ENCODE measurements at regions not wholly inside any gene's neighbourhood (a gene's known extent, or its start where the extent isn't known, plus 50 kb on each side); places are given as distances from the start of the nearest gene placed in this dataset.

DNA sequence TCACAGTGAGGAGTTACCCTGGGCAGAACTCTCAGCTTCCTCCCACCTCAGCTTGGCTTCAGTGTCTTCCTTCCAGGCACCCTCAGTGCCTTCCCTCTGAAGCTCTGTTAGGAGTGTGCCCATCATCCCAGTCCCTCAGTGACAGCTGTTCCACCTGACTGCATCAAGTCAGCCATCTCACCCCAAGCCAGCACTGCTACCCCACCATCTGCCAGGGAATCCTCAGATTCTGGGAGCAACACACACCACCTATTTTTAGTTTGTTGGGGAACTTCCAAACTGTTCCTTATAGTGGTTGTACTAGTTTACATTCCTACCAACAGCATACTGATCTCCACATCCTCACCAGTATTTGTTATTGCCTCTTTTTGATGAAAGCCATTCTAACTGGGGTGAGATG is 182.9 kb downstream of the RELL1 start:
- H3K4me2 ChIP-seq (ENCODE audit: insufficient read depth in 1 of 2, low read depth in 2 of 2, low read length in 2 of 2): no peak overlapping the region
- no peak overlapping the region for H2BK20ac ChIP-seq (ENCODE audit: low read length)
- CTCF ChIA-PET (ENCODE audit: partially characterized antibody): interaction anchor here (1.5 kb wide), 1 partner anchor 50 kb away, joined by 5 read pairs; a partner anchor contains a TSS
- no peak overlapping the region for H2BK15ac ChIP-seq (ENCODE audit: low read length)
- H2BK120ac ChIP-seq (replicated peaks; ENCODE audit: low read depth, low read length): no peak overlapping the region
- H3K79me1 ChIP-seq (ENCODE audit: low read depth, low read length): no peaks in the 10 kb centered on the region
- H2AFZ ChIP-seq (ENCODE audit: low read length): no peak overlapping the region
- H3K4ac ChIP-seq (replicated peaks; ENCODE audit: insufficient read length, low read depth, low read length): no peak overlapping the region
- H3K14ac ChIP-seq (ENCODE audit: insufficient read length): no peak overlapping the region
- TF ChIP-seq CTBP2 (IDR thresholded peaks at IDR 0.05; ENCODE audit: borderline replicate concordance, insufficient read depth, insufficient read length, low read length) (no peak), TCF12 (IDR thresholded peaks at IDR 0.05; ENCODE audit: low read depth, low read length) (no peak), TEAD4 (IDR thresholded peaks at IDR 0.05; ENCODE audit: low read depth, low read length) (no peak), SIX5 (IDR thresholded peaks at IDR 0.05; ENCODE audit: low read depth, low read length) (no peak), TAF7 (optimal IDR thresholded peaks at IDR 0.05; ENCODE audit: borderline replicate concordance, low read depth, low read length) (no peak), CHD2 (IDR thresholded peaks at IDR 0.05; ENCODE audit: low read length) (no peak)
- TF ChIP-seq, protein P1, sequence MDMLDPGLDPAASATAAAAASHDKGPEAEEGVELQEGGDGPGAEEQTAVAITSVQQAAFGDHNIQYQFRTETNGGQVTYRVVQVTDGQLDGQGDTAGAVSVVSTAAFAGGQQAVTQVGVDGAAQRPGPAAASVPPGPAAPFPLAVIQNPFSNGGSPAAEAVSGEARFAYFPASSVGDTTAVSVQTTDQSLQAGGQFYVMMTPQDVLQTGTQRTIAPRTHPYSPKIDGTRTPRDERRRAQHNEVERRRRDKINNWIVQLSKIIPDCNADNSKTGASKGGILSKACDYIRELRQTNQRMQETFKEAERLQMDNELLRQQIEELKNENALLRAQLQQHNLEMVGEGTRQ (IDR thresholded peaks at IDR 0.05; ENCODE audit: low read length): no peak
- TF ChIP-seq, protein P2, sequence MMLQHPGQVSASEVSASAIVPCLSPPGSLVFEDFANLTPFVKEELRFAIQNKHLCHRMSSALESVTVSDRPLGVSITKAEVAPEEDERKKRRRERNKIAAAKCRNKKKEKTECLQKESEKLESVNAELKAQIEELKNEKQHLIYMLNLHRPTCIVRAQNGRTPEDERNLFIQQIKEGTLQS (IDR thresholded peaks at IDR 0.05; ENCODE audit: insufficient read depth, low read depth, low read length): no peak
- no peak overlapping the region for H4K8ac ChIP-seq (ENCODE audit: extremely low read depth, insufficient read depth, low read length)
- no peak overlapping the region for H3K9ac ChIP-seq (replicated peaks in 1 of 4; ENCODE audit: extremely low read depth in 1 of 4, low read depth in 3 of 4, low read length in 3 of 4)
- DNase-seq (ENCODE audit: low read depth in 1 of 2, low spot score in 2 of 2): no peak
- no peaks in the 10 kb centered on the region for H3K36me3 ChIP-seq (ENCODE audit: control insufficient read depth in 2 of 4, insufficient read depth in 4 of 4, low read length in 3 of 4)
- H4K20me1 ChIP-seq (replicated peaks in 1 of 2; ENCODE audit: control insufficient read depth in 1 of 2, insufficient read depth in 2 of 2, low read length in 2 of 2): peaks cover 0 to 1% of the 10 kb centered on the region in 2 experiments
- H3K27ac ChIP-seq (ENCODE audit: low read depth, low read length): no peak overlapping the region
- H2BK12ac ChIP-seq (ENCODE audit: low read depth, low read length): no peak overlapping the region
- POLR2A ChIA-PET (ENCODE audit: partially characterized antibody): no interaction called here
- no peaks in the 10 kb centered on the region for H3K9me3 ChIP-seq (ENCODE audit: insufficient read depth in 2 of 2, low read depth in 1 of 2, low read length in 1 of 2)
- H2BK5ac ChIP-seq (ENCODE audit: low read depth, low read length): no peak overlapping the region
- no peaks in the 10 kb centered on the region for H3K4me1 ChIP-seq (replicated peaks in 1 of 4; ENCODE audit: control insufficient read depth in 3 of 4, insufficient read depth in 4 of 4, low read length in 3 of 4)
- H3K23ac ChIP-seq (ENCODE audit: insufficient read length): no peak overlapping the region
- FAIRE-seq: no peak
- no peak overlapping the region for H3K18ac ChIP-seq (ENCODE audit: extremely low read depth, low read length)
- H2AK5ac ChIP-seq (ENCODE audit: low read depth, low read length): no peak overlapping the region
- H4K5ac ChIP-seq (ENCODE audit: insufficient read length, low read depth, low read length): no peak overlapping the region
- no peaks in the 10 kb centered on the region for H3K79me2 ChIP-seq (ENCODE audit: control insufficient read depth in 1 of 2, insufficient read depth in 2 of 2, low read length in 2 of 2)
- no peak overlapping the region for H3K4me3 ChIP-seq (ENCODE audit: extremely low read depth in 1 of 4, insufficient read depth in 2 of 4, low read depth in 3 of 4, low read length in 4 of 4)
- H3K56ac ChIP-seq (replicated peaks; ENCODE audit: insufficient read length, low read depth, low read length): no peak overlapping the region
- H4K91ac ChIP-seq (replicated peaks; ENCODE audit: insufficient read length, low read length): no peak overlapping the region
- no peaks in the 10 kb centered on the region for H3K27me3 ChIP-seq (replicated peaks in 1 of 4; ENCODE audit: control insufficient read depth in 3 of 4, extremely low read depth in 1 of 4, insufficient read depth in 3 of 4, low read length in 3 of 4)
- no peaks in the 10 kb centered on the region for H3K23me2 ChIP-seq (ENCODE audit: low read depth, low read length)

All from H1 (cell line).